ENCODE measurements at regions not wholly inside any gene's neighbourhood (a gene's known extent, or its start where the extent isn't known, plus 50 kb on each side); places are given as distances from the start of the nearest gene placed in this dataset.

DNA sequence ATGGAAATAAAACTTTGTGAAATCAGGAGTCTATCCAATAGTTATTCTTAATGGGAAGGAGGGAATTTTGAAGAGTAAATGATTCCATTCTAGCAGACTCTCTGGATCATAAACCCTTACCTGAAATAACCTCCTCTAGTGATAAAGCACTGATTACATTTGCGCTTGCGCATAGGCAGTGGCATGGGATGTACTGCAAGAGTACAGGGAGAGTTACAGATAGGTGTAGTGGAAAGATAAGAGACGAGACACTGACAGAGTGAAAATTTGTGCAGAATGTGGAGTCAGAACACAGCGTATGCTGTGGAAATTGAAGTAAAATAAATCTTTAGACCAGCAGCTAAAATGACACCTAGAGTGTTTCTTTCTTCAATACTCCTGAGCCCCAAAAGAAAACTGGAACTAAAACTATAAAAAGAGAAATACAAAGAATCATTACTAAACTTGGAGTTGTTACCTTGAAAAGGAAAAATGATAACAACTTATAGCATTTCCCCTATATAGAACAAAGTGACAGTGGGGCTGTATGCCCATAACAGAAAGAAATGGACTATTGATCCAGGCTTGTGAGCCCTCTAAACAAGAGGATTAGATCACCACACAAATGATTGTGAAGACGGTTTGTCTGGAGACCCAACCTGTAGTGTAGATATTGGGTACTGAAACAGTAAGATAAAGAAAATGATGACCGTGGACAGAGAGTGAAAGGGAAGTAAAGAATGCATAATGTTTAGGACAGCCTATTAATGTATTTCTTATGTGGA lies 1471.2 kb upstream of the NUDT12 start:
- TF ChIP-seq OSR1 (CRISPR knock-in tag; IDR thresholded peaks at IDR 0.05): no peak
- no peak for TF ChIP-seq ZFP30 (CRISPR knock-in tag; IDR thresholded peaks at IDR 0.05)
- no peak for TF ChIP-seq CSDC2 (CRISPR knock-in tag; IDR thresholded peaks at IDR 0.05)
- no peak for TF ChIP-seq SNAI2 (CRISPR knock-in tag; IDR thresholded peaks at IDR 0.05)
